ENCODE measurements at regions not wholly inside any gene's neighbourhood (a gene's known extent, or its start where the extent isn't known, plus 50 kb on each side); places are given as distances from the start of the nearest gene placed in this dataset.
"Not testable (repeated sequence)": the region's sequence is repeated elsewhere in the genome, so short reads cannot be mapped to it uniquely, and the experiment has no call there.

DNA sequence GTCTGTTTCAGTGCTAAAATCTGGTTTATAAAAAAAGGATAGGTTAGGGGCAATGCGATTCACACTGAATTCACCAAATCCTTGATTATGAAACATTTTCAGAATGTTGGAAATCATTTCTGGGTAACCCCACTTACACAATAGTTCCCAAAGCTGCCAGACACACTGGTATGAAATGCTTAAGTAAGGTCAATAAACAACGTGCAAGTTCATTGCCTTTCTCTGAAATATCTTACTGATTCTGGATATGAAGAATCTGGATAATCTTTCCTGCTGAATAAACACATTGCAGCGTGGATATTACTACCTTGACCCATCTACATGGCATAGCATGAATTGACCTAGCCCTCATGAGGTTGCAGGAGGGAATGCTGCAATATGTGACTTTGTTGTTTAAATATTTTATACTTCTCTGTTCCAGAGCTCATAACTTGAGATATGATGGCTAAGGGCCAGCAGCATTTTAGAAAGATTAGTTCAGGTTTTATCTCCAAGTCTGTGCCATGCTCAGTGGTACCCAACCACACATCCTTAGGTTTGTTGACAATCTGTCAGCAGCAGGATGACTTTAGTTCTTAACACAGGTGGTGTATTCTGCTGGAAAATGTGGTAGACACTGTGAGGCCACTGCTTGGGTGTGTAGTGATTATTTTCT, 121.0 kb downstream of the NREP start:
- DNase-seq: no peak
- in situ Hi-C loops (cut with HindIII; ENCODE audit: low pct_ligation_motif_present, low pct_unique_long_range_greater_than_20kb, low sequenced_read_pairs): no loop called here

DNA sequence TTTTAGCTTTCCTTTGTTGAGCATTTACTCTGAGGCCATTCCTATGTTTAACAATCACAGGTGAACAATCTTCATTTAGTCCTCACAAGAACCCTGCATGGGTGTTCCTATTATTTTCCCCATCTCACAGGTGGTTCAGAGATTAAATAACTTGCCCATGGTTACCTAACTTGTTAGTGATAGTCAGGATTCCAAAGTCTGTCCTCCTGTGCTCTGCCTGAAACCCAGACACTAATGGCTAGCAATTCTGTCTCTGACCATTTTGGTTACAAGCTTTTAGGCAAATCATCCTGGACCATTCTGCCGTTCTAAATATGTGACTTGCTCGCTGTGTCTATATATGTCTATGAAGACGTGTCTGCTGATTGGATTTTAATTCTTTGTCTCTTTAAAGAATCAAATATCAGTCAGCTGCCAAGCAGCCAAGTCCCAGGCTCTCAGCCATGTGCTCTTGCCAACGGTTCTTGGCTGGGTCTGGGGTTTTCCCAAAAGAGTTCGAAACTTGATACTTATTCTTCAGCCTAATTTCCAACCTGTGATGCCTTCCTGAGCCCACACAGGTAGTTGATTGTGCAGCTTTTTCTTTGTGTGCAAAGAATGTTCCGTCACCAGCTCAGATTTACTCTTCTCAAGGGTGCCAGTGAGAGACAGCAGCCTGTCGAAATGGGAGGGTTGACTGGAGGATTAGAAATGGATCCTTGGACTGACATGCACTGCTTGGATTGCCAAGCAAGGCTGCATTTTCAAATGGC, 121.7 kb downstream of the NREP start:
- in situ Hi-C loops (cut with HindIII; ENCODE audit: low pct_ligation_motif_present, low pct_unique_long_range_greater_than_20kb, low sequenced_read_pairs): no loop called here
- DNase-seq: no peak

- DNase-seq: no peak
- in situ Hi-C loops (cut with HindIII; ENCODE audit: low pct_ligation_motif_present, low pct_unique_long_range_greater_than_20kb, low sequenced_read_pairs): no loop called here
These were observed 119.0 kb upstream of the STARD4 start for GRCh38 chr5:111631328-111631727.

- DNase-seq: no peak
- in situ Hi-C loops (cut with HindIII; ENCODE audit: low pct_ligation_motif_present, low pct_unique_long_range_greater_than_20kb, low sequenced_read_pairs): no loop called here
These were observed 116.6 kb upstream of the STARD4 start for GRCh38 chr5:111628901-111629300.

- no peak for DNase-seq
- in situ Hi-C loops (cut with HindIII; ENCODE audit: low pct_ligation_motif_present, low pct_unique_long_range_greater_than_20kb, low sequenced_read_pairs): no loop called here
These were observed 115.5 kb upstream of the STARD4 start for GRCh38 chr5:111627862-111628261.

- DNase-seq: no peak
- in situ Hi-C loops (cut with HindIII; ENCODE audit: low pct_ligation_motif_present, low pct_unique_long_range_greater_than_20kb, low sequenced_read_pairs): no loop called here
These were observed 114.3 kb upstream of the STARD4 start for GRCh38 chr5:111626473-111627148.

DNA sequence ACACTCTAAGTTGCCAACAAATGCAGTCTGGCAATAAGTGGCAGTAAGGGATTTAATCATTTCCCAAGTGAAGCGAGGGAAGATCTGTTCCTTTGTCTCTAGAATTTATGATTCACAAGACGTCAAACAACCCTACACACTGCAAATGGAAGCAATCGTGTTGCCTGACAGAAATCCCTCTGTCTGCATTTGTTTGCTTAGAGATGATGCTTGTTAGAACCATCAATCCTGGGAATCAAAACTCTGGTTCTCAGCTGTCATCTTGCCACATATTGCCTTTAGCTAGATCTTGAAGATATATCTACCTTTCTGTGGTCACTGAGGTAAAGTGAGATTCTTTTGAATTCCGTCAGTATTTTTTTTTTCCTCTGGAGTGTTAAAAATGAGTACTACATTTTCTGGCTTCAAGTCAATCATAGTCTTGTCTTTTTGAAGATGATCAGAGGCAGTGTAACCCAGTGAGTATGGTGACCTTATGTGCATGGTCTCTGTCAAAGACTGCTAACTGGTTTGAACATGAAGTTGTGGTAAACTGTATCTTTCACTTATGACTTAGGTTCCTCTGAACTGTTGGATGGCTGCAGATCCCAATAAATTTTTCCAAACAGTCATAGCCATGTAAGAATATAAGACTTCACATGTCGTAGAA, 106.4 kb upstream of the STARD4 start:
- in situ Hi-C loops (cut with HindIII; ENCODE audit: low pct_ligation_motif_present, low pct_unique_long_range_greater_than_20kb, low sequenced_read_pairs): no loop called here
- no peak for DNase-seq

DNA sequence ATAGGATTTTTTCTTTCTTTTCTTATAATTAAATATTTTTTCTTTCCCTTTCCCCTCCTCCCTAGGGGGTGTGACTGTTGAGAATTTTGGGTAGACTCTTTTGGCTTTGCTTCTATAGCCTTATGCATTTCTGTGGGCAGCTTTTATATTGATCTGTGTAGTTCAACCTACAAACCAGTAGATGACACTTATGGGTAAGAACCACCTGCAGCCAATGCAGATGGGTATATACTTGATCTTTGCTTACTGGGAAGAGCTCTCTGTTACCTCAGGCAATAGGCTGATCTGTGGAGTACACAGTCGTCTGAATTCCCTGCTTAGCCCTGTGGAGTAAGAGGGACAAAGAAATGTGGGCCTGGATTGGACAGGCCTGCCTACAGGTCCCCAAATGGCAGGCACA, 102.7 kb upstream of the STARD4 start:
- in situ Hi-C loops (cut with HindIII; ENCODE audit: low pct_ligation_motif_present, low pct_unique_long_range_greater_than_20kb, low sequenced_read_pairs): no loop called here

DNA sequence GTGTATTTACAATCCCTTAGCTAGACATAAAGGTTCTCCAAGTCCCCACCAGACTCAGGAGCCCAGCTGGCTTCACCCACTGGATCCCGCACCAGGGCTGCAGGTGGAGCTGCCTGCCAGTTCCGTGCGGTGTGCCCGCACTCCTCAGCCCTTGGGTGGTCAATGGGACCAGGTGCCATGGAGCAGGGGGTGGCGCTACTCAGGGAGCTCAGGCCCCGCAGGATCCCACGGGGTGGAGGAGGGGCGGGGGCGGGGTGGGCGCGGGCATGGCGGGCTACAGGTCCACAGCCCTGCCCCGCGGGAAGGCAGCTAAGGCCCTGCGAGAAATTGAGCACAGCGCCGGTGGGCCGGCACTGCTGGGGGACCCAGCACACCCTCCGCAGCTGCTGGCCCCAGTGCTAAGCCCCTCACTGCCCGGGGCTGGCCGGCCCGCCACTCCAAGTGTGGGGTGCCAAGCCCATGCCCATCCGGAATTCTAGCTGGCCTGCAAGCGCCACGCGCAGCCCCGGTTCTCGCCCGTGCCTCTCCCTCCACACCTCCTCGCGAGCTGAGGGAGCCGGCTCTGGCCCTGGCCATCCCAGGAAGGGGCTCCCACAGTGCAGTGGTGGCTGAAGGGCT, 99.8 kb upstream of the STARD4 start:
- in situ Hi-C loops (cut with HindIII; ENCODE audit: low pct_ligation_motif_present, low pct_unique_long_range_greater_than_20kb, low sequenced_read_pairs); DNase-seq: not testable (repeated sequence)

More for the DNA sequence above, 102.7 kb upstream of the STARD4 start:
- no peak for DNase-seq

GRCh38 chr5:111606194-111606593, 93.9 kb upstream of the STARD4 start:
- in situ Hi-C loops (cut with HindIII; ENCODE audit: low pct_ligation_motif_present, low pct_unique_long_range_greater_than_20kb, low sequenced_read_pairs): no loop called here
- DNase-seq: no peak

DNA sequence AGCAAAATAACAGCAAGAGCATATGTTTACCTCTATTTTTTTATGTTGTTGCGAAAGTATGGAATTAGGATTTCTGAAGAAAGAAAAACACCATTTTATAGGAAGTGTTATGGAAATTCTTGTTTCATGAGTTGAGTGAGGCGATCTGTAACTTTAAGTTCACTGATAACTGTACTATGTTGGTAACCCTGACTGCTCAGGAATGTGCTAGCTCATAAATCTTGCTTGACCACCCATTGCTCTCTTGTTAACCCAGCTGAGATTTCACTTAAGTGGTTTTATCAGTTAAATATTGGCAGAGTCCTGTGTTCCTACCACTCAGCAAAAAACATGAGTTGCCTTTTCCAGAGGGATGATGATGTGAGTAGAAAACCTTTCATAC, 91.1 kb upstream of the STARD4 start:
- DNase-seq: peak; percentile 80
- in situ Hi-C loops (cut with HindIII; ENCODE audit: low pct_ligation_motif_present, low pct_unique_long_range_greater_than_20kb, low sequenced_read_pairs): no loop called here

GRCh38 chr5:111602817-111603445, 90.6 kb upstream of the STARD4 start:
- DNase-seq: no peak
- in situ Hi-C loops (cut with HindIII; ENCODE audit: low pct_ligation_motif_present, low pct_unique_long_range_greater_than_20kb, low sequenced_read_pairs): no loop called here

DNA sequence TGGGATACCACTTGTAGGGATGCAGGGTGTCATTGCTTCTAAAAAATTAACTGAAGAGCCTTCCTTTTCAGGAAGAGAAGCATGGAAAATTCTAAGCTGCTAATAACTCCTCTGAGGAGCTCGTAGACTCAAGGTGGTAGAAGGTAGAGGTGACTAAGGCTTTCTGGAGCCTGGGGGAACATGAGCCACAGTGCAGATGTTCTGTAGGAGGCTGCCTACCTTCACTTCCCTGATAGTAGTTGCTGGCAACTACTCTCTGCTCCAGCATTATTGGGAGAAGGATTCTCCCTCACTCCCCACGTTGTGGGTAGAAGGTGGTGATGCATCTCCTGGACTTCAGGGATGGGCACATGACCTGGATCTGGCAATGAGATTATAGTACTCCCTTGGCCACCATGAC, 86.7 kb upstream of the STARD4 start:
- in situ Hi-C loops (cut with HindIII; ENCODE audit: low pct_ligation_motif_present, low pct_unique_long_range_greater_than_20kb, low sequenced_read_pairs): no loop called here
- DNase-seq: no peak

DNA sequence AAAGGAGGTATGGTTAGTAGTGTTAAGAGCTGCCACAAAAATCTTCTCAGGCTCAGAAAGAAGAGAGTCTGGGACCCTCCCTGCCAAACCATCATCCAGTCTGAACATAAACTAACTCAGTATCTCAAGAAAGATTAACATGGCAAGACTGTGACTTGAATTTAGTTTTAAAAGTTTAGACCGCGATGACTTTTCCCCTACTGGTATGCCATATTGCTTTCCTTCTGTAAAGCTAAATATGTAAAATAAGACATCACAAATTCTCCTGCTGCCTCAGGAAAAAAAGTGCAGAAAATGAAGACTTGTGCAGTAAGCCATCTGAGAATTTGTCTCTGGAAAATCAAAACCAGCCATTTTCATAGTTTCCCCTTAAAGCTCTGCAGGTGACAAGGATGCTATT, 85.2 kb upstream of the STARD4 start:
- in situ Hi-C loops (cut with HindIII; ENCODE audit: low pct_ligation_motif_present, low pct_unique_long_range_greater_than_20kb, low sequenced_read_pairs): no loop called here
- DNase-seq: no peak

GRCh38 chr5:111596705-111597104, 84.4 kb upstream of the STARD4 start:
- in situ Hi-C loops (cut with HindIII; ENCODE audit: low pct_ligation_motif_present, low pct_unique_long_range_greater_than_20kb, low sequenced_read_pairs): no loop called here
- no peak for DNase-seq

DNA sequence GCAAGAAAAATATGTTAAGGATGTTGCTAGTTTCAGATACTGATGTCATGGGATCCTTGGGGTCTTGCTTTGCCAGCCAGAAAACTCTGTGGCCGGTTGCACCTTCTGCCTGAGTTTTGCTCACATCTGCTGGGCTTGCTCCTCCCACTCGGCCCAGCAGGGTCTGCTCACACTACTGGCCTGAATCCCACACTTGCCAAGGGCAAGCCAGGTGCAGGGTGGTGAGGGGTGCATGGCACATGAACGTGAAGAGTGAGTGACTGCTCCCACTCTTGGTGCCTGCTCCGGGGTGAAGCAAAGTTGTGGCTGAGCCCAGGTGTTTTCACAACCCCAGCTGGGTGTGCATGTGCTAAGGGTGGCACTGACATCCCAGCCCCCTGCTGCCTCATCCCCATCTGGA, 83.1 kb upstream of the STARD4 start:
- in situ Hi-C loops (cut with HindIII; ENCODE audit: low pct_ligation_motif_present, low pct_unique_long_range_greater_than_20kb, low sequenced_read_pairs): no loop called here
- DNase-seq: no peak

DNA sequence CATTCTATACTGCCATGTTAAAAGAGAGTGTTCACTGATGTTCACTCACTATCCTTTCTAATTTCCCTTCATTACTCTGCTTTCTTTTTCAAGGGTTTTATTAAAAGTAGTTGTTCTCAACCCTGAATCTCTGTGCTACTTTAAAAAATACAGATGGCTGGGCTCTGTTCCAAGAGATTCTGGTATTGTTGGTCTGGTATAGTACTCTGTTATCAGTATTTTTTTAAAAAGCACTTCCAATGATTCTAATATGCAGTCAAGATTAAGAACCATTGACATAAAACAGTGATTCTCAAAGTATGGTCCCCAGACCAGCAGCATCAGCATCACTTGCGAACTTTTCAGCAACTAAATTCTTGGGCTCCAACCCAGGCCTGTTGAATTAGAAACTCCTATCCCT, 77.0 kb upstream of the STARD4 start:
- no peak for DNase-seq
- in situ Hi-C loops (cut with HindIII; ENCODE audit: low pct_ligation_motif_present, low pct_unique_long_range_greater_than_20kb, low sequenced_read_pairs): no loop called here

GRCh38 chr5:111587728-111588127, 75.4 kb upstream of the STARD4 start:
- in situ Hi-C loops (cut with HindIII; ENCODE audit: low pct_ligation_motif_present, low pct_unique_long_range_greater_than_20kb, low sequenced_read_pairs): no loop called here
- DNase-seq: no peak

DNA sequence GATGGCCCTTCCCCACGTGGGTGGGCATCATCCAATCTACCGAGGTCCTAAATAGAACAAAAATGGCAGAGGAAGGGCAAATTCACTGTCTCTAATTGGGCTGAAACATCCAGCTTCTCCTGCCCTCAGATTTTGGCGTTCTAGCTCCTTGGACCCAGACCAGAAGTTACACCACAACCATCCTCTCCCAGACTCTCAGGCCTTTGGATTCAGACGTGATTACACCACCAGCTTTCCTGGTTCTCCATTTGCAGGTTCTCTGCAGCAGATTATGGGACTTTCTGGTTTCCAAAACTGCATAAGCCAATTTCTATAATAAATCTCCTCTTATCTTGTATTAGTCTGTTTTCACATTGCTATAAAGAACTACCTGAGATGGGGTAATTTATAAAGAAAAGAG, 73.6 kb upstream of the STARD4 start:
- no peak for DNase-seq
- in situ Hi-C loops (cut with HindIII; ENCODE audit: low pct_ligation_motif_present, low pct_unique_long_range_greater_than_20kb, low sequenced_read_pairs): no loop called here
